ENCODE measurements at regions not wholly inside any gene's neighbourhood (a gene's known extent, or its start where the extent isn't known, plus 50 kb on each side); places are given as distances from the start of the nearest gene placed in this dataset.

GRCh38 chr4:173845580-173845979 lies 315.6 kb upstream of the HAND2 start:
- no peak for TF ChIP-seq TBL1XR1 (IDR thresholded peaks at IDR 0.05; ENCODE audit: low read length in 2 of 2)
- TF ChIP-seq ZFP30 (CRISPR knock-in tag; IDR thresholded peaks at IDR 0.05; ENCODE audit: borderline replicate concordance): no peak

All from K562 (cell line).